ENCODE measurements at regions not wholly inside any gene's neighbourhood (a gene's known extent, or its start where the extent isn't known, plus 50 kb on each side); places are given as distances from the start of the nearest gene placed in this dataset.

DNA sequence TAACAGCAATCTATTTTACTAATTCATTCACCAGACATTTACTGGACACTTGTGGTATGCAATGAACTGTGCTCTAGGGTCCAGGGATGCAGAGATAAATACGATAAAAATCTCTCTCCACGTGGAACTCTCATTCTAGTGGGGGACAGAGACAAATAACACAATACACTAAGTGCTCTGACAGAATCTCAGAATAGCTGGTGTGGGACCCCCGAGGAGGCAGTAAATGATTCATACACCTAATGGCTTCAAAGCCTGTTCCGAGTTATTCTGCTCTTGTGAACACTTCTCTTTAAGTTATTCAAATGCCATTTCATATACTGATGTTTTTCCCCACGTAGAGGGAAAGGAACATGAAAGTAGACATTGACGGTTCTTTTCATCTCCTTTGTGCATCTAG lies 302.0 kb upstream of the PDE4D start:
- no peak for TF ChIP-seq POLR2A (IDR thresholded peaks at IDR 0.05)
- no peak for TF ChIP-seq CTCF (IDR thresholded peaks at IDR 0.05)
- TF ChIP-seq EP300 (IDR thresholded peaks at IDR 0.05) = no peak
- no peak for TF ChIP-seq POLR2AphosphoS5 (IDR thresholded peaks at IDR 0.05)
- DNase-seq = no peak
- 74 to 91% (median 85%) methylated on average over 6 of the region's 6 CpGs for WGBS, 5 donors
- Histone ChIP-seq H3K36me3 (no peaks in the 10 kb centered on the region), H3K9me3 (no peaks in the 10 kb centered on the region), H3K4me3 (no peak overlapping the region), H3K4me1 (no peaks in the 10 kb centered on the region), H3K27ac (no peak overlapping the region), H3K27me3 (no peaks in the 10 kb centered on the region)
- intact Hi-C loops (cut with DNase I; ENCODE audit: low total_unique reads) = no loop called here

GRCh38 chr5:60195083-60195482 lies 301.6 kb upstream of the PDE4D start:
- Histone ChIP-seq H3K9me3 (no peaks in the 10 kb centered on the region), H3K4me3 (no peak overlapping the region), H3K36me3 (no peaks in the 10 kb centered on the region), H3K4me1 (no peaks in the 10 kb centered on the region), H3K27me3 (no peaks in the 10 kb centered on the region), H3K27ac (no peak overlapping the region)
- DNase-seq = no peak
- TF ChIP-seq CTCF (IDR thresholded peaks at IDR 0.05) = no peak
- no peak for TF ChIP-seq EP300 (IDR thresholded peaks at IDR 0.05)
- no peak for TF ChIP-seq POLR2AphosphoS5 (IDR thresholded peaks at IDR 0.05)
- TF ChIP-seq POLR2A (IDR thresholded peaks at IDR 0.05) = no peak
- 76 to 97% (median 89%) methylated on average over 1 of the region's 1 CpG for WGBS, 5 donors
- intact Hi-C loops (cut with DNase I; ENCODE audit: low total_unique reads) = no loop called here

DNA sequence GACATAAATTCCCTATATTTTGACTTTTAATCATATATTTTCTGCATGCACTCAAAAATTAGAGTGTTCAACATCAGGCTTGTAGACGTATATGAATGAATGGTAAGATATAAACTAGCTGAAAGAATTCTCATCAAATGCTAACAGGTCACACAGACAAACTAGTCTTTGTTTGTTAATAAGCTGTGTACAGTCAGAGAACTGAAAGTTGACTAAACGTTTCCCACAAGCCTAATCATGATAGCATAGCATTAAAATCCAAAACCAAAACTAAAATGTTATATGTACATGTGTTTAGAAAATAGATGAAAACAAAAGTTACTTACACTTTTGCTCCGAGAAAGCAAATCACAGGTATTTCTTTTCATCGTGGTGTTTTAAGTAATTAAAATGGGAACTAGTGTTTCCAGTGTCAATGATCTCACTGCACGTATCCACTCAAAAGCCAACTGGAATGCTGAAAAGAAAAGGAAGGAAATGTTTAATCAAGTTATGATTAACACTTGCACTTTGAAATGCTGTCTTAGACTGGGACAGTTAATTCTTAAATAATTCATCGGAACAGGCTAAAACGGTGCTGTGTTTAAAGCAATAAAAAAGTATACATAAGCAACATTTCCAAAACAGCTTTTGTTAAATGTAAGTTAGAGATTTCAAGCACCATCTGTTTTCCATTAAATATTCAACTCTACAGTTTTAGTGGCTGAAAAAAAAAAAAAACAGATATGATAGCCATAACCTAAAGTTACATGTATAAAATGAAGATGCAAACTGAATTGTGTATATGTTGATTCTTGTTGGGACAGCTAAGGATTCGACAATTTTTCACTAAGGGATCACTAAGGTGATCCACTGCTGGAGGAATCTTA lies 291.9 kb upstream of the PDE4D start:
- Histone ChIP-seq H3K4me3 (no peak overlapping the region), H3K9me3 (no peaks in the 10 kb centered on the region), H3K4me1 (no peaks in the 10 kb centered on the region), H3K27ac (no peak overlapping the region), H3K36me3 (no peaks in the 10 kb centered on the region), H3K27me3 (no peaks in the 10 kb centered on the region)
- no peak for DNase-seq
- intact Hi-C loops (cut with DNase I; ENCODE audit: low total_unique reads) = no loop called here
- WGBS, 5 donors = 56 to 70% (median 64%) methylated on average over 8 of the region's 8 CpGs
- TF ChIP-seq EP300 (IDR thresholded peaks at IDR 0.05) = no peak
- no peak for TF ChIP-seq POLR2A (IDR thresholded peaks at IDR 0.05)
- TF ChIP-seq CTCF (IDR thresholded peaks at IDR 0.05) = no peak
- no peak for TF ChIP-seq POLR2AphosphoS5 (IDR thresholded peaks at IDR 0.05)

DNA sequence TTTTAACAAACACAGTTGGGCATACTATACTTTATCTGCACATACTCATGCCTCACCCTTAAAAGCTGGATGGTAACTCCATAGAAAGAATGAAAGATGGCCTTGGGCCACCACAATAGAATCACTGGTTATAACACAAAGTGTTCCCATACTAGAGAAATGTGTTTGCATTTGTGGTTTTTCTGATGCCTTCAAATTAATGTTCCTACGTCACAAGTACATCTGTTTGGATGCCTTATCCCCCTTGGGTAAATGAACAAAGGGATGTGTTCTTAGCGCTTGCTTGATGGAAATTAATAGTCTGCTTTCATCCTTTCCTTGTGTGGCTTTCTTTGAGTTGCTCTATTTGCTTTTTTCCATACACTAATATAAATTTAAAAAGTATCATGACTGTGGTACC lies 291.1 kb upstream of the PDE4D start:
- intact Hi-C loops (cut with DNase I; ENCODE audit: low total_unique reads) = no loop called here
- TF ChIP-seq CTCF (IDR thresholded peaks at IDR 0.05) (no peak), POLR2A (IDR thresholded peaks at IDR 0.05) (no peak), EP300 (IDR thresholded peaks at IDR 0.05) (no peak), POLR2AphosphoS5 (IDR thresholded peaks at IDR 0.05) (no peak)
- Histone ChIP-seq H3K4me1 (no peaks in the 10 kb centered on the region), H3K36me3 (no peaks in the 10 kb centered on the region), H3K9me3 (no peaks in the 10 kb centered on the region), H3K27me3 (no peaks in the 10 kb centered on the region), H3K27ac (no peak overlapping the region), H3K4me3 (no peak overlapping the region)
- 82 to 87% (median 85%) methylated on average over 2 of the region's 2 CpGs for WGBS, 5 donors
- DNase-seq = no peak
